NB4 (cell line): ENCODE measurements at regions not wholly inside any gene's neighbourhood (a gene's known extent, or its start where the extent isn't known, plus 50 kb on each side); places are given as distances from the start of the nearest gene placed in this dataset.

Source experiments
- DNase-seq: peaks from one replicate; pipeline ENCODE4 v3.0.0; 2010; ENCODE audit warnings: low read depth
- H3K4me3 ChIP-seq: one replicate; pipeline ENCODE4 v1.5.1; 2011; ENCODE audit warnings: mild to moderate bottlenecking, low read depth, low read length, moderate library complexity
- CTCF ChIP-seq: IDR thresholded peaks from one replicate; pipeline ENCODE4 v1.5.1; 2012; ENCODE audit warnings: low read depth, low read length
- MAX ChIP-seq: IDR thresholded peaks from 2 replicates; pipeline ENCODE4 v1.6.1; 2011; ENCODE audit warnings: low read depth, low read length
- MYC ChIP-seq: IDR thresholded peaks from 2 replicates; pipeline ENCODE4 v1.6.1; 2011; ENCODE audit warnings: low read depth, low read length
- POLR2A ChIP-seq: IDR thresholded peaks from 2 replicates; pipeline ENCODE4 v1.6.1; 2011; ENCODE audit warnings: mild to moderate bottlenecking; ENCODE audit not compliant: insufficient read length; ENCODE audit errors: extremely low read depth

GRCh38 chr6:122289762-122290539 is 109.5 kb upstream of the HSF2 start:
- DNase-seq = peak; percentile 29
- no peak overlapping the region for H3K4me3 ChIP-seq
- no peak for TF ChIP-seq MAX
- TF ChIP-seq CTCF = no peak
- TF ChIP-seq MYC = no peak
- no peak for TF ChIP-seq POLR2A

GRCh38 chr6:122297010-122297409 is 102.4 kb upstream of the HSF2 start:
- no peak overlapping the region for H3K4me3 ChIP-seq
- TF ChIP-seq CTCF = no peak
- no peak for TF ChIP-seq POLR2A
- TF ChIP-seq MAX = no peak
- no peak for TF ChIP-seq MYC
- no peak for DNase-seq

- TF ChIP-seq CTCF (no peak), MAX (no peak), POLR2A (no peak), MYC (no peak)
- no peak overlapping the region for H3K4me3 ChIP-seq
- no peak for DNase-seq
Observed at GRCh38 chr6:122302067-122302466, 97.4 kb upstream of the HSF2 start.

- TF ChIP-seq MAX = no peak
- TF ChIP-seq CTCF = no peak
- TF ChIP-seq POLR2A = no peak
- TF ChIP-seq MYC = no peak
- H3K4me3 ChIP-seq = no peak overlapping the region
- DNase-seq = no peak
Observed at GRCh38 chr6:122307577-122307976, 91.9 kb upstream of the HSF2 start.

- no peak overlapping the region for H3K4me3 ChIP-seq
- DNase-seq = no peak
- TF ChIP-seq MAX (no peak), CTCF (no peak), MYC (no peak), POLR2A (no peak)
Observed at GRCh38 chr6:122308074-122308473, 91.4 kb upstream of the HSF2 start.
